Spleen (tissue), 11 donors: ENCODE measurements at regions not wholly inside any gene's neighbourhood (a gene's known extent, or its start where the extent isn't known, plus 50 kb on each side); places are given as distances from the start of the nearest gene placed in this dataset.

Experiments
- DNase-seq: peaks from one replicate; pipeline ENCODE4 v3.0.0-alpha.2; 2020
- H3K27ac ChIP-seq, 8 donors: fragments of 200-600 bp; sonication (generic) in 7 of 8; 1 replicate in 4 of 8; 2 replicates in 4 of 8; pipeline versions ENCODE4 v1.5.0 to v1.8.0; 2016 to 2021; ENCODE audit warnings: inconsistent platforms in 4 of 8, mild to moderate bottlenecking in 4 of 8, moderate library complexity in 1 of 8
- H3K27me3 ChIP-seq, 7 donors: fragments of 200-600 bp; sonication (generic) in 6 of 7; replicated peaks in 1 of 7; 1 replicate in 4 of 7; 2 replicates in 3 of 7; pipeline versions ENCODE4 v1.5.0 to v1.8.0; 2016 to 2021; ENCODE audit warnings: inconsistent platforms in 3 of 7, mild to moderate bottlenecking in 1 of 7
- H3K36me3 ChIP-seq, 6 donors: fragments of 200-600 bp; sonication (generic) in 5 of 6; 1 replicate in 4 of 6; 2 replicates in 2 of 6; pipeline versions ENCODE4 v1.5.0 to v1.8.0; 2016 to 2021; ENCODE audit warnings: inconsistent platforms in 2 of 6
- H3K4me1 ChIP-seq, 6 donors: fragments of 200-600 bp; sonication (generic) in 5 of 6; 1 replicate in 3 of 6; 2 replicates in 3 of 6; pipeline versions ENCODE4 v1.5.0 to v1.8.0; 2016 to 2021; ENCODE audit warnings: inconsistent platforms in 3 of 6
- H3K4me3 ChIP-seq, 8 donors: fragments of 200-600 bp; sonication (generic) in 7 of 8; 1 replicate in 4 of 8; 2 replicates in 4 of 8; pipeline versions ENCODE4 v1.5.0 to v1.8.0; 2016 to 2021; ENCODE audit warnings: inconsistent platforms in 4 of 8, mild to moderate bottlenecking in 4 of 8, moderate library complexity in 2 of 8
- H3K9me3 ChIP-seq, 8 donors: fragments of 200-600 bp; sonication (generic) in 7 of 8; 1 replicate in 4 of 8; 2 replicates in 4 of 8; pipeline versions ENCODE4 v1.5.0 to v1.8.0; 2016 to 2021; ENCODE audit warnings: inconsistent platforms in 4 of 8
- POLR2A ChIP-seq, 3 donors: fragments of 450-650 bp; IDR thresholded peaks; one replicate each; pipeline ENCODE4 v1.5.1; 2017; ENCODE audit warnings: antibody characterized with exemption in 3 of 3, mild to moderate bottlenecking in 1 of 3
- POLR2AphosphoS5 ChIP-seq, 3 donors: sonication (generic); formaldehyde crosslinking; IDR thresholded peaks; one replicate each; pipeline ENCODE4 v1.5.1; 2017; ENCODE audit warnings: antibody characterized with exemption in 3 of 3
- WGBS, 5 donors: extraction: QIAGEN DNeasy Blood & Tissue Kit in 3 of 5; methylation state at CpG; one replicate each; pipeline versions ENCODE4 v1.1.5 to v1.1.7; 2013 to 2018; 5-methylcytosine and 5-hydroxymethylcytosine counted together
- intact Hi-C: fragments of 100-400 bp; cut with DNase I; formaldehyde crosslinking; loops from one replicate; pipeline ENCODE4 v1.15.0; 2023; ENCODE audit warnings: low total_unique reads
- TF ChIP-seq, protein P1 (sequence below), 11 experiments: fragments of 200-600 bp in 7 of 11; fragments of 450-650 bp in 4 of 11; sonication (generic) in 4 of 11; IDR thresholded peaks in 8 of 11; conservative IDR thresholded peaks in 3 of 11; 1 replicate in 7 of 11; 2 replicates in 4 of 11; pipeline versions ENCODE4 v1.4.0 to v1.8.0; 2016 to 2021; ENCODE audit warnings: antibody characterized with exemption in 11 of 11, inconsistent platforms in 4 of 11, mild to moderate bottlenecking in 1 of 11
- donor health status: healthy with polysubstance abuse.
- donor health status: DM: no; HTN: no; CAD: no; lungs with moderate emphysema.
- donor health status: DM: no; HTN: no; CAD: no.
- donor health status: Bipolar disorder and iron deficiency.
- donor health status: healthy.
- donor health status: DM: no; HTN: no; CAD: no.
- donor health status: DM: yes; HTN: yes; CAD: no.

DNA sequence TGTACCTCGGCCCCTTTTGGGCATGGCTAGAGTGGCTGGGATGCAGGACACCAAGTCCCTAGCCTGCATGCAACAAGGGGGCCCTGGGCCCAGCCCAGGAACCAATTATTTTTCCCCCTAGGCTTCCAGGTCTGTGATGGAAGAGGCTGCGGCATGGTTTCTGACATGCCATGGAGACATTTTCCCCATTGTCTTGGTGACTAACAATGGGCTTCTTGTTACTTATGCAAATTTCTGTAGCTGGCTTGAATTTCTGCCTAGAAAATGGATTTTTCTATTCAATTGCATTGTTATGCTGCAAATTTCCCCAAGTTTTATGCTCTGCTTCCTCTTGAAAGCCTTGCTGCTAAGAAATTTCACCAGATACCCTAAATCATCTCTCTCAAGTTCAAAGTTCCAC lies 1269.6 kb upstream of the CITED2 start:
- H3K4me1 ChIP-seq = no peaks in the 10 kb centered on the region
- no peaks in the 10 kb centered on the region for H3K36me3 ChIP-seq
- no peak overlapping the region for H3K27ac ChIP-seq
- TF ChIP-seq POLR2A (IDR thresholded peaks at IDR 0.05) = no peak
- TF ChIP-seq, protein P1, sequence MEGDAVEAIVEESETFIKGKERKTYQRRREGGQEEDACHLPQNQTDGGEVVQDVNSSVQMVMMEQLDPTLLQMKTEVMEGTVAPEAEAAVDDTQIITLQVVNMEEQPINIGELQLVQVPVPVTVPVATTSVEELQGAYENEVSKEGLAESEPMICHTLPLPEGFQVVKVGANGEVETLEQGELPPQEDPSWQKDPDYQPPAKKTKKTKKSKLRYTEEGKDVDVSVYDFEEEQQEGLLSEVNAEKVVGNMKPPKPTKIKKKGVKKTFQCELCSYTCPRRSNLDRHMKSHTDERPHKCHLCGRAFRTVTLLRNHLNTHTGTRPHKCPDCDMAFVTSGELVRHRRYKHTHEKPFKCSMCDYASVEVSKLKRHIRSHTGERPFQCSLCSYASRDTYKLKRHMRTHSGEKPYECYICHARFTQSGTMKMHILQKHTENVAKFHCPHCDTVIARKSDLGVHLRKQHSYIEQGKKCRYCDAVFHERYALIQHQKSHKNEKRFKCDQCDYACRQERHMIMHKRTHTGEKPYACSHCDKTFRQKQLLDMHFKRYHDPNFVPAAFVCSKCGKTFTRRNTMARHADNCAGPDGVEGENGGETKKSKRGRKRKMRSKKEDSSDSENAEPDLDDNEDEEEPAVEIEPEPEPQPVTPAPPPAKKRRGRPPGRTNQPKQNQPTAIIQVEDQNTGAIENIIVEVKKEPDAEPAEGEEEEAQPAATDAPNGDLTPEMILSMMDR (IDR thresholded peaks at IDR 0.05 in 8 of 11, conservative IDR thresholded peaks at IDR 0.05 in 3 of 11) = no peak
- TF ChIP-seq POLR2AphosphoS5 (IDR thresholded peaks at IDR 0.05) = no peak
- H3K4me3 ChIP-seq = no peak overlapping the region
- no peak for DNase-seq
- WGBS, 5 donors = 83 to 91% (median 88%) methylated on average over 2 of the region's 2 CpGs
- no peaks in the 10 kb centered on the region for H3K27me3 ChIP-seq
- intact Hi-C loops = no loop called here
- H3K9me3 ChIP-seq = peaks cover 0 to 33% (median 23%) of the 10 kb centered on the region in 8 donors

DNA sequence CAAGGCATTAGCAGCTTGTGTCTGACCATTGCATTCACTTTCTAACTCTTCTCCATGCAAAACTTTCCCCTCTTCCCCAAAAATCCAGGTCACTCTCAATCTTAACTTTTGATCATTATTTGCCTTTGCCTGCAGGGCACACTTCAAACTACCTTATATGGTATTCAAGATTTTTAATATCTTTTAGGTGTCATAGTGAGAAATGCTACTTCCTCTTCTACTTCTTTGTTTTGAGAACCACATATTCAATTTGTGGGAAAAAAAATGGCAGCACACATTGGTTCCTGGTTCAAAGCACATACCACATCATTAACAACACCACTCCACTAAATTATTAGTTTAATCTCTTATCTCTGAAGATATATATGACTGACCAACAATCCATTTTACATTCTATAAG lies 1267.0 kb upstream of the CITED2 start:
- H3K27ac ChIP-seq = no peak overlapping the region
- intact Hi-C loops = no loop called here
- no peaks in the 10 kb centered on the region for H3K27me3 ChIP-seq
- no peaks in the 10 kb centered on the region for H3K36me3 ChIP-seq
- no peak overlapping the region for H3K4me3 ChIP-seq
- no peak for TF ChIP-seq POLR2A (IDR thresholded peaks at IDR 0.05)
- TF ChIP-seq, protein P1 (IDR thresholded peaks at IDR 0.05 in 8 of 11, conservative IDR thresholded peaks at IDR 0.05 in 3 of 11) = no peak
- no peak for TF ChIP-seq POLR2AphosphoS5 (IDR thresholded peaks at IDR 0.05)
- H3K4me1 ChIP-seq = peaks cover 0 to 3% (median 0%) of the 10 kb centered on the region in 6 donors
- DNase-seq = no peak
- peaks cover 0 to 13% (median 2%) of the 10 kb centered on the region in 8 donors for H3K9me3 ChIP-seq

DNA sequence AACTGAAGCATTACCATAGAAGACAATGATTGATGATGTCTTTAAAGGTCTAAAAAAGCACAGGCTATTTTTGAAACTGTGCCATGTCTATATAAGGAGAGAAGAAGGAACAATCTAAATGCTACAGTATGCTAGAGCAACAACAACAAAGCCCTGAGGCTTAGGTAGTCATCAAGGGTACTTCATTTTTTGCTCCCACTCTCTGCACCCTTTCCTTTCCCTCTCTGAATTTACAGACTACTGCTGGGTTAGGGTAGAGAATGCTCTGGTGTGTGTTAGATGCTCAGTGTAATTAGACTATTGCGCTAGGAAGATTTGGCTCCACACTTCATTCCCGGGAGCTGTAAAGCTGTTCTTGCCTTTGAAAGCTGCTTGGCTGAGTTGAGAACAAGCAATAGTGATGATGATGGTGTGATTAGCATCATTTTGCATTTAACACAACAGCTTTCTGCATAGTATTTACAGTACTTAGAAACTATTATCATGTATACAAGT lies 1262.5 kb upstream of the CITED2 start:
- peaks cover 0 to 3% (median 0%) of the 10 kb centered on the region in 6 donors for H3K4me1 ChIP-seq
- TF ChIP-seq POLR2A (IDR thresholded peaks at IDR 0.05) = no peak
- TF ChIP-seq, protein P1 (IDR thresholded peaks at IDR 0.05 in 8 of 11, conservative IDR thresholded peaks at IDR 0.05 in 3 of 11) = no peak
- no peak for TF ChIP-seq POLR2AphosphoS5 (IDR thresholded peaks at IDR 0.05)
- H3K9me3 ChIP-seq = no peaks in the 10 kb centered on the region
- intact Hi-C loops = no loop called here
- 77 to 87% (median 82%) methylated on average over 2 of the region's 2 CpGs for WGBS, 5 donors
- no peak overlapping the region for H3K27ac ChIP-seq
- no peaks in the 10 kb centered on the region for H3K27me3 ChIP-seq
- no peak for DNase-seq
- H3K36me3 ChIP-seq = no peaks in the 10 kb centered on the region
- H3K4me3 ChIP-seq = no peak overlapping the region

DNA sequence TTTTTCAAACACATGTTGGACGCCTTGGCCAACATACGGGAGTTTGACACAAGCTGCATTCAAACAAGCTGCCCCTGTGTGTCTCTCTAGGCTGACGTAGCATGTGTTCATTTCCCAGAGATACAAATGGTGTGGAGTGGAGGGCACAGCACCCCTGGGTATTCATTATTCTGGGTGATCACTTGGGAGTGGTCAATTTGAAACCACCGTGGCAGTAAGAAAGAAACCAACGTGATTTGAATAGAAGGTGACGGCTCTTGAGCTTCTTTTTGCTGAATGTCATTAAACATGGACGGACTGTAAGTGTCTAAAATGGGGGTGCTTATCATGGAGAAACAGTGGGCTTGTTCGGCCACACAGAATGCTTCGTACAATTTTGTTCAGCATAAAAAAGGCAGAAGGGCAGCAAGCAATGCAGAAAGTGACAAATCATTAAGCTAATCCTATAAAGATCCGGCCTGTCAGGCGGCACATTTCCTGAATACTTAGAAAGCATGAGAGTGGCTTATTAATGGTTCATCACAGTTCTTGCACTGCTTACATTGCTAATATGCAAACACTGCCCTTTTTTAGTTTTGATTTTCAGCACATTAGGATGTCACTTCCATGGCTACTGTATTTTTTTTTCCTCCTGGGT lies 1261.9 kb upstream of the CITED2 start:
- no peaks in the 10 kb centered on the region for H3K9me3 ChIP-seq
- intact Hi-C loops = no loop called here
- H3K36me3 ChIP-seq = no peaks in the 10 kb centered on the region
- no peak for DNase-seq
- no peak overlapping the region for H3K4me3 ChIP-seq
- no peaks in the 10 kb centered on the region for H3K27me3 ChIP-seq
- 62 to 77% (median 67%) methylated on average over 11 of the region's 11 CpGs for WGBS, 5 donors
- peaks cover 0 to 3% (median 0%) of the 10 kb centered on the region in 6 donors for H3K4me1 ChIP-seq
- no peak overlapping the region for H3K27ac ChIP-seq
- TF ChIP-seq POLR2A (IDR thresholded peaks at IDR 0.05) (no peak), POLR2AphosphoS5 (IDR thresholded peaks at IDR 0.05) (no peak)
- TF ChIP-seq, protein P1 (IDR thresholded peaks at IDR 0.05 in 8 of 11, conservative IDR thresholded peaks at IDR 0.05 in 3 of 11) = no peak
